HFFc6 (cell line): ENCODE measurements at regions not wholly inside any gene's neighbourhood (a gene's known extent, or its start where the extent isn't known, plus 50 kb on each side); places are given as distances from the start of the nearest gene placed in this dataset.

ENCODE experiments used
- DNase-seq: peaks from one replicate; pipeline ENCODE4 v3.0.0-alpha.2; 2018
- H3K27ac Mint-ChIP-seq: 2 replicates; pipeline ENCODE4 v1.8.0; 2020; ENCODE audit warnings: mild to moderate bottlenecking, mixed read lengths
- H3K27me3 Mint-ChIP-seq: 2 replicates; pipeline ENCODE4 v1.8.0; 2021; ENCODE audit warnings: mild to moderate bottlenecking, moderate library complexity, mixed read lengths; ENCODE audit not compliant: insufficient read depth
- H3K36me3 Mint-ChIP-seq: 2 replicates; pipeline ENCODE4 v1.8.0; 2021; ENCODE audit warnings: low read depth, mixed read lengths
- H3K4me1 Mint-ChIP-seq: 2 replicates; pipeline ENCODE4 v1.8.0; 2020; ENCODE audit warnings: low read depth, mixed read lengths
- H3K4me3 Mint-ChIP-seq: 2 replicates; pipeline ENCODE4 v1.8.0; 2020; ENCODE audit warnings: mild to moderate bottlenecking, moderate library complexity, mixed read lengths
- H3K9me3 Mint-ChIP-seq: 2 replicates; pipeline ENCODE4 v1.8.0; 2020; ENCODE audit warnings: mild to moderate bottlenecking, mixed read lengths
- CTCF ChIP-seq: fragments of 200-600 bp; sonication (generic); IDR thresholded peaks from 2 replicates; pipeline ENCODE4 v1.5.0; 2021; ENCODE audit warnings: antibody characterized with exemption, mild to moderate bottlenecking

GRCh38 chr3:181872887-181873286 is 161.2 kb downstream of the SOX2 start:
- TF ChIP-seq CTCF = no peak
- H3K4me3 Mint-ChIP-seq = no peak overlapping the region
- no peaks in the 10 kb centered on the region for H3K36me3 Mint-ChIP-seq
- H3K9me3 Mint-ChIP-seq = peaks cover 37% of the 10 kb centered on the region
- no peaks in the 10 kb centered on the region for H3K4me1 Mint-ChIP-seq
- H3K27me3 Mint-ChIP-seq = no peaks in the 10 kb centered on the region; the same call in 1 of the 2 replicates
- H3K27ac Mint-ChIP-seq = no peak overlapping the region
- DNase-seq = no peak

GRCh38 chr3:181879926-181880325 is 168.2 kb downstream of the SOX2 start:
- Mint-ChIP-seq H3K4me3 (no peak overlapping the region), H3K27ac (no peak overlapping the region), H3K36me3 (peaks cover 5% of the 10 kb centered on the region; the same call in 1 of the 2 replicates), H3K9me3 (peaks cover 28% of the 10 kb centered on the region), H3K4me1 (no peaks in the 10 kb centered on the region), H3K27me3 (no peaks in the 10 kb centered on the region)
- no peak for DNase-seq
- no peak for TF ChIP-seq CTCF

GRCh38 chr3:181880331-181880730 is 168.6 kb downstream of the SOX2 start:
- no peak for TF ChIP-seq CTCF
- Mint-ChIP-seq H3K4me1 (no peaks in the 10 kb centered on the region), H3K27ac (no peak overlapping the region), H3K36me3 (peaks cover 5% of the 10 kb centered on the region; the same call in 1 of the 2 replicates), H3K4me3 (no peak overlapping the region), H3K9me3 (peaks cover 28% of the 10 kb centered on the region), H3K27me3 (no peaks in the 10 kb centered on the region)
- DNase-seq = no peak

GRCh38 chr3:181881749-181882148 is 170.0 kb downstream of the SOX2 start:
- no peak overlapping the region for H3K27ac Mint-ChIP-seq
- no peaks in the 10 kb centered on the region for H3K4me1 Mint-ChIP-seq
- peaks cover 31% of the 10 kb centered on the region for H3K9me3 Mint-ChIP-seq
- no peak for DNase-seq
- H3K27me3 Mint-ChIP-seq = no peaks in the 10 kb centered on the region
- H3K4me3 Mint-ChIP-seq = no peak overlapping the region
- H3K36me3 Mint-ChIP-seq = peaks cover 5% of the 10 kb centered on the region; the same call in 1 of the 2 replicates
- TF ChIP-seq CTCF = no peak

- H3K9me3 Mint-ChIP-seq = peaks cover 42% of the 10 kb centered on the region
- no peak for TF ChIP-seq CTCF
- H3K27ac Mint-ChIP-seq = no peak overlapping the region
- no peak overlapping the region for H3K4me3 Mint-ChIP-seq
- H3K36me3 Mint-ChIP-seq = peaks cover 5% of the 10 kb centered on the region; the same call in 1 of the 2 replicates
- H3K4me1 Mint-ChIP-seq = no peaks in the 10 kb centered on the region
- DNase-seq = no peak
- no peaks in the 10 kb centered on the region for H3K27me3 Mint-ChIP-seq
Observed at GRCh38 chr3:181885868-181886630, 174.3 kb downstream of the SOX2 start.
